ENCODE measurements at regions not wholly inside any gene's neighbourhood (a gene's known extent, or its start where the extent isn't known, plus 50 kb on each side); places are given as distances from the start of the nearest gene placed in this dataset.

GRCh38 chr13:73972545-73972944 lies 161.7 kb downstream of the KLF12 start:
- DNase-seq (ENCODE audit: extremely low read depth, low read depth, low spot score) = no peak

GRCh38 chr13:73971481-73971880 lies 162.7 kb downstream of the KLF12 start:
- DNase-seq (ENCODE audit: extremely low read depth, low read depth, low spot score) = no peak

GRCh38 chr13:73970421-73971055 lies 163.7 kb downstream of the KLF12 start:
- no peak for DNase-seq (ENCODE audit: extremely low read depth, low read depth, low spot score)

GRCh38 chr13:73967397-73968165 lies 166.6 kb downstream of the KLF12 start:
- no peak for DNase-seq (ENCODE audit: extremely low read depth, low read depth, low spot score)

- DNase-seq (ENCODE audit: extremely low read depth, low read depth, low spot score) = no peak
Measured at GRCh38 chr13:73966331-73966730, 167.9 kb downstream of the KLF12 start.

GRCh38 chr13:73962284-73962683 lies 171.9 kb downstream of the KLF12 start:
- DNase-seq (ENCODE audit: extremely low read depth, low read depth, low spot score) = no peak

GRCh38 chr13:73961181-73961580 lies 173.0 kb downstream of the KLF12 start:
- no peak for DNase-seq (ENCODE audit: extremely low read depth, low read depth, low spot score)

GRCh38 chr13:73960474-73960873 lies 173.7 kb downstream of the KLF12 start:
- DNase-seq (ENCODE audit: extremely low read depth, low read depth, low spot score) = no peak

- no peak for DNase-seq (ENCODE audit: extremely low read depth, low read depth, low spot score)
Measured at GRCh38 chr13:73958657-73959397, 175.4 kb downstream of the KLF12 start.

- no peak for DNase-seq (ENCODE audit: extremely low read depth, low read depth, low spot score)
Measured at GRCh38 chr13:73957889-73958288, 176.3 kb downstream of the KLF12 start.

- no peak for DNase-seq (ENCODE audit: extremely low read depth, low read depth, low spot score)
Measured at GRCh38 chr13:73956795-73957408, 177.3 kb downstream of the KLF12 start.

- DNase-seq (ENCODE audit: extremely low read depth, low read depth, low spot score) = no peak
Measured at GRCh38 chr13:73955977-73956500, 178.2 kb downstream of the KLF12 start.

GRCh38 chr13:73954808-73955207 lies 179.4 kb downstream of the KLF12 start:
- no peak for DNase-seq (ENCODE audit: extremely low read depth, low read depth, low spot score)

- DNase-seq (ENCODE audit: extremely low read depth, low read depth, low spot score) = no peak
Measured at GRCh38 chr13:73952648-73953047, 181.6 kb downstream of the KLF12 start.

GRCh38 chr13:73948848-73949529 lies 185.2 kb downstream of the KLF12 start:
- DNase-seq (ENCODE audit: extremely low read depth, low read depth, low spot score) = no peak

- DNase-seq (ENCODE audit: extremely low read depth, low read depth, low spot score) = no peak
Measured at GRCh38 chr13:73945871-73946270, 188.3 kb downstream of the KLF12 start.

GRCh38 chr13:73945382-73945781 lies 188.8 kb downstream of the KLF12 start:
- DNase-seq (ENCODE audit: extremely low read depth, low read depth, low spot score) = no peak

- no peak for DNase-seq (ENCODE audit: extremely low read depth, low read depth, low spot score)
Measured at GRCh38 chr13:73943965-73944233, 190.3 kb downstream of the KLF12 start.

- DNase-seq (ENCODE audit: extremely low read depth, low read depth, low spot score) = no peak
Measured at GRCh38 chr13:73943137-73943964, 190.9 kb downstream of the KLF12 start.

- DNase-seq (ENCODE audit: extremely low read depth, low read depth, low spot score) = no peak
Measured at GRCh38 chr13:73941752-73942151, 192.5 kb downstream of the KLF12 start.

All from glomerular endothelial cell (primary cell).